GM23248 (cell line): ENCODE measurements at regions not wholly inside any gene's neighbourhood (a gene's known extent, or its start where the extent isn't known, plus 50 kb on each side); places are given as distances from the start of the nearest gene placed in this dataset.

Source experiments
- EZH2 ChIP-seq: fragments of 200-600 bp; sonication (generic); IDR thresholded peaks from 2 replicates; pipeline ENCODE4 v1.6.1; 2018; ENCODE audit warnings: antibody characterized with exemption, mild to moderate bottlenecking; ENCODE audit not compliant: insufficient read depth, poor library complexity, severe bottlenecking
- EZH2phosphoT487 ChIP-seq: fragments of 200-600 bp; sonication (generic); IDR thresholded peaks from 2 replicates; pipeline ENCODE4 v1.6.1; 2018; ENCODE audit warnings: antibody characterized with exemption, moderate library complexity, mild to moderate bottlenecking, low read depth; ENCODE audit not compliant: insufficient read depth

- no peak for TF ChIP-seq EZH2
- no peak for TF ChIP-seq EZH2phosphoT487
Observed at GRCh38 chr9:80493258-80493657, 921.5 kb downstream of the TLE4 start.
